Keratinocyte (primary cell): ENCODE measurements at regions not wholly inside any gene's neighbourhood (a gene's known extent, or its start where the extent isn't known, plus 50 kb on each side); places are given as distances from the start of the nearest gene placed in this dataset.

Source experiments
- DNase-seq: peaks from one replicate; pipeline ENCODE4 v3.0.0-alpha.2; 2011; ENCODE audit warnings: low read depth, missing footprints, low spot score
- FAIRE-seq: peaks from 2 replicates; lab custom pipeline; 2011; peaks lifted over from hg19 to GRCh38; lab: Jason Lieb, UNC
- H2AFZ ChIP-seq: 2 replicates; pipeline ENCODE4 v1.6.0; 2012; ENCODE audit warnings: low read length, control low read depth, inconsistent platforms; ENCODE audit not compliant: control insufficient read depth
- H3K27ac ChIP-seq: 2 replicates; pipeline ENCODE4 v1.5.1; 2011; ENCODE audit warnings: low read length; ENCODE audit not compliant: control insufficient read depth, insufficient read depth
- H3K27me3 ChIP-seq: 3 replicates; pipeline ENCODE4 v1.6.0; 2011; ENCODE audit warnings: low read length; ENCODE audit not compliant: control insufficient read depth, insufficient read depth; ENCODE audit errors: extremely low read depth
- H3K36me3 ChIP-seq, 2 experiments: 2 replicates in 1 of 2; 3 replicates in 1 of 2; pipeline ENCODE4 v1.5.1; 2011; ENCODE audit warnings: low read length in 2 of 2, mild to moderate bottlenecking in 1 of 2; ENCODE audit not compliant: control insufficient read depth in 2 of 2, insufficient read depth in 2 of 2; ENCODE audit errors: extremely low read depth in 1 of 2
- H3K4me1 ChIP-seq: 3 replicates; pipeline ENCODE4 v1.5.1; 2011; ENCODE audit warnings: low read length; ENCODE audit not compliant: control insufficient read depth, insufficient read depth; ENCODE audit errors: extremely low read depth
- H3K4me2 ChIP-seq: 3 replicates; pipeline ENCODE4 v1.6.0; 2011; ENCODE audit warnings: low read depth, low read length; ENCODE audit not compliant: control insufficient read depth, insufficient read depth; ENCODE audit errors: extremely low read depth
- H3K4me3 ChIP-seq, 3 experiments: fragments of 200-600 bp in 1 of 3; sonication (generic) in 1 of 3; 2 replicates in 2 of 3; 3 replicates in 1 of 3; pipeline ENCODE4 v1.5.1; 2011 to 2016; ENCODE audit warnings: low read length in 3 of 3, mild to moderate bottlenecking in 3 of 3, control low read depth in 2 of 3, inconsistent platforms in 1 of 3, low read depth in 1 of 3, mixed read lengths in 1 of 3, mixed run types in 1 of 3, moderate library complexity in 1 of 3; ENCODE audit not compliant: control insufficient read depth in 2 of 3, insufficient read depth in 2 of 3; ENCODE audit errors: extremely low read depth in 1 of 3
- H3K79me2 ChIP-seq: 2 replicates; pipeline ENCODE4 v1.6.0; 2012; ENCODE audit warnings: low read length; ENCODE audit not compliant: control insufficient read depth, insufficient read depth
- H3K9ac ChIP-seq: 3 replicates; pipeline ENCODE4 v1.6.0; 2011; ENCODE audit warnings: low read length; ENCODE audit not compliant: control insufficient read depth, insufficient read depth; ENCODE audit errors: extremely low read depth
- H3K9me1 ChIP-seq: 3 replicates; pipeline ENCODE4 v1.6.0; 2011; ENCODE audit warnings: low read length; ENCODE audit not compliant: control insufficient read depth, insufficient read depth; ENCODE audit errors: extremely low read depth
- H3K9me3 ChIP-seq: 2 replicates; pipeline ENCODE4 v1.5.1; 2012; ENCODE audit warnings: low read depth, low read length; ENCODE audit not compliant: control insufficient read depth
- H4K20me1 ChIP-seq: 3 replicates; pipeline ENCODE4 v1.6.0; 2011; ENCODE audit warnings: low read length; ENCODE audit not compliant: control insufficient read depth, insufficient read depth; ENCODE audit errors: extremely low read depth
- CTCF ChIP-seq, 3 experiments: IDR thresholded peaks in 1 of 3; conservative IDR thresholded peaks in 1 of 3; optimal IDR thresholded peaks in 1 of 3; 2 replicates in 2 of 3; 3 replicates in 1 of 3; pipeline versions ENCODE3 to v1.5.1; 2011; ENCODE audit warnings: low read length in 3 of 3, mild to moderate bottlenecking in 3 of 3, moderate library complexity in 2 of 3, control low read depth in 1 of 3, inconsistent platforms in 1 of 3; ENCODE audit not compliant: insufficient read depth in 2 of 3; ENCODE audit errors: extremely low read depth in 1 of 3
- EZH2 ChIP-seq: IDR thresholded peaks from one replicate; pipeline ENCODE4 v1.6.1; 2012; ENCODE audit warnings: inconsistent platforms, mild to moderate bottlenecking, low read length, moderate library complexity
- dilution Hi-C: fragments of 300-500 bp; cut with MboI; formaldehyde crosslinking; loops from one replicate; pipeline ENCODE4 v1.7.0; 2020; ENCODE audit warnings: low sequenced_read_pairs; ENCODE audit not compliant: extremely low pct_ligation_motif_present

DNA sequence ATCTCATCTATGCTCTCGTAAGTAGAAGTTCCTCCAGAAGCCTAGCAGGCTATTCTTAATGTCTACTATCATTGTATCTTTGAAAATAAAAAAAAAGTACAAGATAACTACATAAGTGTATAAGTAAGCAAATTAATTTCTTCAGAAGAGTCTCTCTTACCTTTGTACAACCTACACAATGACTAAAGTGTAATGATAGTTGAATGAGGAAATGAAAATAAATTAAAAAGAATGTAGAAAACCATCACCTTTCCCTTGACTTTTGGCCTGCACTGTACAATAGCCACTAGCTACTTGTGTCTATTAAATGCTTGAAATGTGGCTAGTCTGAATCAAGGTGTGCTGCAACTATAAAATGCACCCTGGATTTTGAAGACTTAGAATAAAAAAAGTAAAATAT, 229.9 kb upstream of the FOXN3 start:
- TF ChIP-seq CTCF (optimal IDR thresholded peaks at IDR 0.05 in 1 of 3, IDR thresholded peaks at IDR 0.05 in 1 of 3, conservative IDR thresholded peaks at IDR 0.05 in 1 of 3; ENCODE audit: extremely low read depth in 1 of 3, insufficient read depth in 2 of 3, low read length in 3 of 3) (no peak), EZH2 (no peak)
- Histone ChIP-seq H3K79me2 (no peaks in the 10 kb centered on the region), H3K36me3 (no peaks in the 10 kb centered on the region), H3K27me3 (no peaks in the 10 kb centered on the region), H3K9me1 (no peaks in the 10 kb centered on the region), H3K4me2 (no peak overlapping the region), H3K9me3 (no peaks in the 10 kb centered on the region), H4K20me1 (no peaks in the 10 kb centered on the region), H3K4me3 (no peak overlapping the region), H3K27ac (no peak overlapping the region), H2AFZ (no peak overlapping the region), H3K9ac (no peak overlapping the region), H3K4me1 (no peaks in the 10 kb centered on the region)
- FAIRE-seq = no peak
- no peak for DNase-seq
- dilution Hi-C loops = no loop called here

DNA sequence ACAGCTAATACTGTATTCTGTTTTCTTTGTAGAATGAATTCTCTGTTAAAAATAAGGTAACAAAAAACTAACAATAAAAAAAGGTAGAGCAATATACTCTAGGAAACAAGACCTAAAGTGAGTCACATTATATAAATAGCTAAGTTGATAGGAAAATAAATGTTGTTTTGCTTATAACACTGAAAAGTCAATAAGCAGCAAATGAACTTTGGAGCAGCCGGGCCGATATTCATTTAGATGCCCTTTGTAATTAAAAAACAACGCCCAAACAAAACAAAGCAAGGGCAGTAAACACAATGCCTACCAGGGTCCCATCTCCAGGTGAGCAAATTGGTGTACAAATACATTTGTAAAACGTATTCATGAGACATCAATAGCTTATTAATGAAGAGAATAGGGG, 227.6 kb upstream of the FOXN3 start:
- no peak for DNase-seq
- no peak for FAIRE-seq

More for the DNA sequence above, 227.6 kb upstream of the FOXN3 start:
- H4K20me1 ChIP-seq = no peaks in the 10 kb centered on the region
- H3K4me3 ChIP-seq = no peak overlapping the region
- no peak overlapping the region for H3K27ac ChIP-seq
- no peak overlapping the region for H3K9ac ChIP-seq
- H3K4me1 ChIP-seq = no peaks in the 10 kb centered on the region
- no peaks in the 10 kb centered on the region for H3K9me1 ChIP-seq
- H3K27me3 ChIP-seq = no peaks in the 10 kb centered on the region
- dilution Hi-C loops = no loop called here
- no peak for TF ChIP-seq CTCF (optimal IDR thresholded peaks at IDR 0.05 in 1 of 3, IDR thresholded peaks at IDR 0.05 in 1 of 3, conservative IDR thresholded peaks at IDR 0.05 in 1 of 3; ENCODE audit: extremely low read depth in 1 of 3, insufficient read depth in 2 of 3, low read length in 3 of 3)
- no peak for TF ChIP-seq EZH2
- H3K79me2 ChIP-seq = no peaks in the 10 kb centered on the region
- no peaks in the 10 kb centered on the region for H3K9me3 ChIP-seq
- H3K36me3 ChIP-seq = no peaks in the 10 kb centered on the region
- no peak overlapping the region for H2AFZ ChIP-seq
- H3K4me2 ChIP-seq = no peak overlapping the region
